ENCODE measurements at regions not wholly inside any gene's neighbourhood (a gene's known extent, or its start where the extent isn't known, plus 50 kb on each side); places are given as distances from the start of the nearest gene placed in this dataset.

GRCh38 chr13:78192716-78193115, 274.1 kb upstream of the EDNRB start:
- TF ChIP-seq POLR2AphosphoS5 (IDR thresholded peaks at IDR 0.05), result no peak
- TF ChIP-seq CTCF (IDR thresholded peaks at IDR 0.05), result no peak
- TF ChIP-seq EP300 (IDR thresholded peaks at IDR 0.05), result no peak
